ENCODE measurements at regions not wholly inside any gene's neighbourhood (a gene's known extent, or its start where the extent isn't known, plus 50 kb on each side); places are given as distances from the start of the nearest gene placed in this dataset.
"Not testable (repeated sequence)": the region's sequence is repeated elsewhere in the genome, so short reads cannot be mapped to it uniquely, and the experiment has no call there.

DNA sequence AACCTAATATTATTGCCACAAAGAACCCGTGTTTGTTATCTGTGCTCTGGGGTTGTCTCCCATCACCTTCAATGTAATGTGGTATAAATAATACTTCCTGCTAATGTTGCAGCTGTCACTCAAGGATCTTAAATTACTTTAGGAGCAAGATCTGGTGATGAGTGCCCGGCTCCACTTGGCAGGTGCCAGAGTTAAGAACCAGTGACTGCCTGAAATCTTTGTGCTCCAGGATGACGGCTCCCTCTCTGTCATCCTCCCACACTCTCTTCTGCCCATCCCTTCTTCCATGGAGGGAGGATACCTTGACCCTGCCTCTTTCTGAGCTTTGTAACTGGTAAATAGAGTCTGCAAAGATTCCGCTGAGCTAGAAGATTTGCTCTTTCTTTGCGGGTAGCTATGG lies 100.4 kb upstream of the SEC22B start:
- TF ChIP-seq, protein P1, sequence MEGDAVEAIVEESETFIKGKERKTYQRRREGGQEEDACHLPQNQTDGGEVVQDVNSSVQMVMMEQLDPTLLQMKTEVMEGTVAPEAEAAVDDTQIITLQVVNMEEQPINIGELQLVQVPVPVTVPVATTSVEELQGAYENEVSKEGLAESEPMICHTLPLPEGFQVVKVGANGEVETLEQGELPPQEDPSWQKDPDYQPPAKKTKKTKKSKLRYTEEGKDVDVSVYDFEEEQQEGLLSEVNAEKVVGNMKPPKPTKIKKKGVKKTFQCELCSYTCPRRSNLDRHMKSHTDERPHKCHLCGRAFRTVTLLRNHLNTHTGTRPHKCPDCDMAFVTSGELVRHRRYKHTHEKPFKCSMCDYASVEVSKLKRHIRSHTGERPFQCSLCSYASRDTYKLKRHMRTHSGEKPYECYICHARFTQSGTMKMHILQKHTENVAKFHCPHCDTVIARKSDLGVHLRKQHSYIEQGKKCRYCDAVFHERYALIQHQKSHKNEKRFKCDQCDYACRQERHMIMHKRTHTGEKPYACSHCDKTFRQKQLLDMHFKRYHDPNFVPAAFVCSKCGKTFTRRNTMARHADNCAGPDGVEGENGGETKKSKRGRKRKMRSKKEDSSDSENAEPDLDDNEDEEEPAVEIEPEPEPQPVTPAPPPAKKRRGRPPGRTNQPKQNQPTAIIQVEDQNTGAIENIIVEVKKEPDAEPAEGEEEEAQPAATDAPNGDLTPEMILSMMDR (IDR thresholded peaks at IDR 0.05), result not testable (repeated sequence)
- not testable (repeated sequence) for TF ChIP-seq EZH2 (IDR thresholded peaks at IDR 0.05; ENCODE audit: borderline replicate concordance, insufficient read depth, low read depth, low read length, poor library complexity, severe bottlenecking)

Data from B cell (primary cell).